H9 (cell line): ENCODE measurements at regions not wholly inside any gene's neighbourhood (a gene's known extent, or its start where the extent isn't known, plus 50 kb on each side); places are given as distances from the start of the nearest gene placed in this dataset.

Source experiments
- DNase-seq: peaks from one replicate; pipeline ENCODE4 v3.0.0-alpha.2; 2017
- H2AFZ ChIP-seq: one replicate; pipeline ENCODE4 v1.6.1; 2013; ENCODE audit warnings: mild to moderate bottlenecking, low read length, control low read depth, moderate library complexity
- H2AK5ac ChIP-seq: 2 replicates; pipeline ENCODE4 v1.6.1; 2013; ENCODE audit warnings: low read length, control low read depth, mixed read lengths; ENCODE audit not compliant: insufficient read length
- H2BK120ac ChIP-seq: one replicate; pipeline ENCODE4 v1.6.1; 2013; ENCODE audit warnings: low read depth, mild to moderate bottlenecking, low read length, control low read depth, inconsistent platforms; ENCODE audit not compliant: poor library complexity, severe bottlenecking
- H2BK12ac ChIP-seq: 2 replicates; pipeline ENCODE4 v1.6.1; 2013; ENCODE audit warnings: low read length, control low read depth, mixed read lengths, low read depth; ENCODE audit not compliant: insufficient read length
- H2BK15ac ChIP-seq: 2 replicates; pipeline ENCODE4 v1.6.1; 2013; ENCODE audit warnings: low read depth, low read length, control low read depth
- H2BK20ac ChIP-seq: one replicate; pipeline ENCODE4 v1.6.1; 2013; ENCODE audit warnings: low read depth, mild to moderate bottlenecking, low read length, control low read depth, inconsistent platforms; ENCODE audit not compliant: poor library complexity, severe bottlenecking
- H2BK5ac ChIP-seq: 2 replicates; pipeline ENCODE4 v1.6.1; 2013; ENCODE audit warnings: low read length, control low read depth, mixed read lengths; ENCODE audit not compliant: insufficient read length
- H3K14ac ChIP-seq: 2 replicates; pipeline ENCODE4 v1.6.1; 2013; ENCODE audit warnings: low read length, control low read depth; ENCODE audit not compliant: insufficient read depth
- H3K18ac ChIP-seq: 2 replicates; pipeline ENCODE4 v1.6.1; 2013; ENCODE audit warnings: low read depth, mild to moderate bottlenecking, mixed read lengths, low read length, control low read depth; ENCODE audit not compliant: insufficient read length
- H3K23ac ChIP-seq: 2 replicates; pipeline ENCODE4 v1.6.1; 2013; ENCODE audit warnings: low read length, control low read depth, mixed read lengths, low read depth; ENCODE audit not compliant: insufficient read length
- H3K23me2 ChIP-seq: 2 replicates; pipeline ENCODE4 v1.6.1; 2013; ENCODE audit warnings: low read depth, mild to moderate bottlenecking, mixed read lengths, low read length, control low read depth; ENCODE audit not compliant: insufficient read length, poor library complexity, severe bottlenecking
- H3K27ac ChIP-seq: 2 replicates; pipeline ENCODE4 v1.5.1; 2013; ENCODE audit warnings: low read length, control low read depth, mixed read lengths, low read depth; ENCODE audit not compliant: insufficient read length
- H3K27me3 ChIP-seq: 2 replicates; pipeline ENCODE4 v1.6.1; 2013; ENCODE audit warnings: low read length, control low read depth, inconsistent platforms; ENCODE audit not compliant: insufficient read depth
- H3K4ac ChIP-seq: 2 replicates; pipeline ENCODE4 v1.6.1; 2013; ENCODE audit warnings: low read depth, mild to moderate bottlenecking, control low read depth, inconsistent platforms, low read length, moderate library complexity
- H3K4me1 ChIP-seq: 2 replicates; pipeline ENCODE4 v1.6.1; 2013; ENCODE audit warnings: low read length, control low read depth, inconsistent platforms; ENCODE audit not compliant: insufficient read depth
- H3K4me2 ChIP-seq: 2 replicates; pipeline ENCODE4 v1.6.1; 2013; ENCODE audit warnings: low read length, control low read depth, mixed read lengths; ENCODE audit not compliant: insufficient read length, insufficient read depth
- H3K56ac ChIP-seq: 2 replicates; pipeline ENCODE4 v1.6.1; 2013; ENCODE audit warnings: low read depth, mild to moderate bottlenecking, mixed read lengths, low read length, control low read depth; ENCODE audit not compliant: insufficient read length
- H3K79me1 ChIP-seq: 2 replicates; pipeline ENCODE4 v1.6.1; 2013; ENCODE audit warnings: low read depth, mild to moderate bottlenecking, moderate library complexity, low read length, control low read depth, inconsistent platforms; ENCODE audit not compliant: insufficient read depth, poor library complexity, severe bottlenecking
- H3K79me2 ChIP-seq: 2 replicates; pipeline ENCODE4 v1.6.1; 2013; ENCODE audit warnings: low read length, control low read depth, inconsistent platforms; ENCODE audit not compliant: insufficient read depth
- H3K9ac ChIP-seq: 2 replicates; pipeline ENCODE4 v1.6.1; 2013; ENCODE audit warnings: low read length, control low read depth, mixed read lengths; ENCODE audit not compliant: insufficient read length; ENCODE audit errors: extremely low read depth
- H3K9me3 ChIP-seq: one replicate; pipeline ENCODE4 v1.6.1; 2013; ENCODE audit warnings: low read depth, low read length, inconsistent platforms; ENCODE audit not compliant: control insufficient read depth
- H3T11ph ChIP-seq: one replicate; pipeline ENCODE4 v1.6.1; 2013; ENCODE audit warnings: mild to moderate bottlenecking, low read length, control low read depth, inconsistent platforms
- H4K20me1 ChIP-seq: one replicate; pipeline ENCODE4 v1.6.1; 2013; ENCODE audit not compliant: control insufficient read depth, insufficient read length, insufficient read depth
- H4K5ac ChIP-seq: 2 replicates; pipeline ENCODE4 v1.6.1; 2013; ENCODE audit warnings: low read depth, mild to moderate bottlenecking, mixed read lengths, low read length, control low read depth; ENCODE audit not compliant: insufficient read length
- H4K8ac ChIP-seq: replicated peaks from 2 replicates; pipeline ENCODE4 v1.6.1; 2013; ENCODE audit warnings: low read length, control low read depth, mixed read lengths, low read depth; ENCODE audit not compliant: insufficient read length
- H4K91ac ChIP-seq: 2 replicates; pipeline ENCODE4 v1.6.1; 2013; ENCODE audit warnings: low read depth, mild to moderate bottlenecking, moderate library complexity, mixed read lengths, low read length, control low read depth; ENCODE audit not compliant: insufficient read length
- H3K27ac Mint-ChIP-seq, 3 experiments: 2 replicates in 2 of 3; 3 replicates in 1 of 3; pipeline ENCODE4 v1.8.0; 2020 to 2021; ENCODE audit warnings: mixed read lengths in 3 of 3, mild to moderate bottlenecking in 1 of 3, moderate library complexity in 1 of 3
- H3K27me3 Mint-ChIP-seq: 2 replicates; pipeline ENCODE4 v1.8.0; 2021; ENCODE audit warnings: low read depth, mild to moderate bottlenecking, moderate library complexity, mixed read lengths
- H3K36me3 Mint-ChIP-seq, 3 experiments: 2 replicates in 2 of 3; 3 replicates in 1 of 3; pipeline ENCODE4 v1.8.0; 2020 to 2021; ENCODE audit warnings: low read depth in 3 of 3, mixed read lengths in 3 of 3; ENCODE audit not compliant: insufficient read depth in 1 of 3
- H3K4me1 Mint-ChIP-seq, 2 experiments: 2 replicates each; pipeline ENCODE4 v1.8.0; 2020; ENCODE audit warnings: mixed read lengths in 2 of 2
- H3K4me3 Mint-ChIP-seq, 2 experiments: 2 replicates in 1 of 2; 3 replicates in 1 of 2; pipeline ENCODE4 v1.8.0; 2020 to 2021; ENCODE audit warnings: mild to moderate bottlenecking in 2 of 2, mixed read lengths in 2 of 2, moderate library complexity in 1 of 2
- H3K9me3 Mint-ChIP-seq, 2 experiments: 2 replicates in 1 of 2; 3 replicates in 1 of 2; pipeline ENCODE4 v1.8.0; 2020; ENCODE audit warnings: mild to moderate bottlenecking in 2 of 2, mixed read lengths in 2 of 2, moderate library complexity in 1 of 2
- WGBS: extraction: QIAGEN DNeasy Blood & Tissue Kit; methylation state at CpG from one replicate; pipeline ENCODE4 v1.1.7; 2013; ENCODE audit warnings: missing lambda C conversion rate, low lambda C conversion rate, mixed read lengths; ENCODE audit not compliant: insufficient read length; ENCODE audit errors: extremely low coverage; 5-methylcytosine and 5-hydroxymethylcytosine counted together
- TF ChIP-seq, protein P1 (sequence below): fragments of 200-600 bp; sonication (generic); conservative IDR thresholded peaks from 3 replicates; pipeline ENCODE4 v1.8.0; 2021; ENCODE audit warnings: antibody characterized with exemption, mild to moderate bottlenecking

DNA sequence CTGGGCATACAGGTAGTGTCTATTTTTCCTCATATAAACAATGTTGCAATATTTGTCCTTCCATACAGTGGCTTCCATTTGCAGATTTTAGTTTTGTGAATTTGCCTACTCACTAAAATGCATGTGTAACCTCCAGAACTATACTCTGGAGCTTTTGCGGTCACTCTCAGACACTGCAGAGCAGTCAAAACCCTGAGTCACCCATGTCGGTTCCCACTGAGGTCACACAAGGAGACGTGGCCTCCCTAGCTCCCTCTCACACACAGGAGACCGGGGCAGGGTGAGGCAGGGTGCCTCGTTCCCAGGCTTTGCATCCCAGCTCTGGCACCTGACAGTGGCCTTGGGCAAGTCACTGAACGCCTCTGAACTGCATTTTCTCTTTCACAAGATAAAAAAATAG, 55.5 kb upstream of the ZNF354A start:
- no CpG with 5 or more reads among the region's 6 CpGs for WGBS
- H3T11ph ChIP-seq = no peak overlapping the region
- H2BK120ac ChIP-seq = no peak overlapping the region
- H2AFZ ChIP-seq = no peak overlapping the region
- peaks cover 0 to 4% (median 0%) of the 10 kb centered on the region in 3 experiments; a peak in 1 of 7 replicates for H3K36me3 Mint-ChIP-seq
- H3K79me2 ChIP-seq = no peaks in the 10 kb centered on the region
- H3K27ac ChIP-seq = no peak overlapping the region
- peaks cover 2% of the 10 kb centered on the region for H3K27me3 Mint-ChIP-seq
- TF ChIP-seq, protein P1, sequence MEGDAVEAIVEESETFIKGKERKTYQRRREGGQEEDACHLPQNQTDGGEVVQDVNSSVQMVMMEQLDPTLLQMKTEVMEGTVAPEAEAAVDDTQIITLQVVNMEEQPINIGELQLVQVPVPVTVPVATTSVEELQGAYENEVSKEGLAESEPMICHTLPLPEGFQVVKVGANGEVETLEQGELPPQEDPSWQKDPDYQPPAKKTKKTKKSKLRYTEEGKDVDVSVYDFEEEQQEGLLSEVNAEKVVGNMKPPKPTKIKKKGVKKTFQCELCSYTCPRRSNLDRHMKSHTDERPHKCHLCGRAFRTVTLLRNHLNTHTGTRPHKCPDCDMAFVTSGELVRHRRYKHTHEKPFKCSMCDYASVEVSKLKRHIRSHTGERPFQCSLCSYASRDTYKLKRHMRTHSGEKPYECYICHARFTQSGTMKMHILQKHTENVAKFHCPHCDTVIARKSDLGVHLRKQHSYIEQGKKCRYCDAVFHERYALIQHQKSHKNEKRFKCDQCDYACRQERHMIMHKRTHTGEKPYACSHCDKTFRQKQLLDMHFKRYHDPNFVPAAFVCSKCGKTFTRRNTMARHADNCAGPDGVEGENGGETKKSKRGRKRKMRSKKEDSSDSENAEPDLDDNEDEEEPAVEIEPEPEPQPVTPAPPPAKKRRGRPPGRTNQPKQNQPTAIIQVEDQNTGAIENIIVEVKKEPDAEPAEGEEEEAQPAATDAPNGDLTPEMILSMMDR = no peak
- no peak overlapping the region for H2AK5ac ChIP-seq
- H2BK5ac ChIP-seq = no peak overlapping the region
- H2BK15ac ChIP-seq = no peak overlapping the region
- no peaks in the 10 kb centered on the region for H3K27me3 ChIP-seq
- no peaks in the 10 kb centered on the region for H3K4me1 Mint-ChIP-seq
- H4K8ac ChIP-seq = no peak overlapping the region
- H3K9me3 ChIP-seq = no peaks in the 10 kb centered on the region
- H3K79me1 ChIP-seq = no peaks in the 10 kb centered on the region
- H4K20me1 ChIP-seq = no peaks in the 10 kb centered on the region
- H3K9ac ChIP-seq = no peak overlapping the region
- no peak overlapping the region for H3K27ac Mint-ChIP-seq
- H3K23ac ChIP-seq = no peak overlapping the region
- no peak overlapping the region for H3K56ac ChIP-seq
- no peak overlapping the region for H2BK20ac ChIP-seq
- no peaks in the 10 kb centered on the region for H3K23me2 ChIP-seq
- H4K5ac ChIP-seq = no peak overlapping the region
- no peak overlapping the region for H3K14ac ChIP-seq
- H3K4me1 ChIP-seq = no peaks in the 10 kb centered on the region
- H3K4ac ChIP-seq = no peak overlapping the region
- no peak overlapping the region for H3K4me2 ChIP-seq
- no peak for DNase-seq
- no peak overlapping the region for H3K18ac ChIP-seq
- no peak overlapping the region for H2BK12ac ChIP-seq
- H4K91ac ChIP-seq = no peak overlapping the region
- H3K9me3 Mint-ChIP-seq = peaks cover 24 to 81% of the 10 kb centered on the region in 2 experiments
- no peak overlapping the region for H3K4me3 Mint-ChIP-seq
